Inferior parietal cortex (tissue), 1 donor: ENCODE measurements at regions not wholly inside any gene's neighbourhood (a gene's known extent, or its start where the extent isn't known, plus 50 kb on each side); places are given as distances from the start of the nearest gene placed in this dataset.

ENCODE experiments used
- DNase-seq: peaks from one replicate; pipeline ENCODE4 v3.0.0-alpha.2; 2016; ENCODE audit errors: extremely low spot score

- DNase-seq, result no peak
Observed at GRCh38 chr12:58190618-58191017, 249.3 kb downstream of the ATP23 start.

DNA sequence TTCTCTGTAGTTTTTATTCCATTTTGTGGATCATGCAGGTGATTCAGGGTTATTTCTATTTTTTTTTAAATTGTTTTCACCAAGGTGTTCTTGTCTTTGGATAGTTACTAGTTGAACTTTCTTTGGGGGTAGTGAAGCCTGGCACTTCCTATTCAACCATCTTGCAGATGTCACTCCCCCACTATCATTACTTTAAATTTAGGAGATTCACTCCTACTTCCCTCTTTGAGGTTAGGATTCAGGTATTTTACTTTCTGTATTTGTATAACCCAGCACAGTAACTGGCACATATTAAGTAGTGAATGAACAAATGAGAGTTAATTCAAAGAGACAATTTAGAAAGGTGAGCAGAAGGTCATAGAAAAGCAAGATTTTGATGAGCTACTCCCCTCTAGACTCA lies 255.6 kb downstream of the ATP23 start:
- DNase-seq, result no peak

GRCh38 chr12:58202933-58203718 lies 261.8 kb downstream of the ATP23 start:
- no peak for DNase-seq

DNA sequence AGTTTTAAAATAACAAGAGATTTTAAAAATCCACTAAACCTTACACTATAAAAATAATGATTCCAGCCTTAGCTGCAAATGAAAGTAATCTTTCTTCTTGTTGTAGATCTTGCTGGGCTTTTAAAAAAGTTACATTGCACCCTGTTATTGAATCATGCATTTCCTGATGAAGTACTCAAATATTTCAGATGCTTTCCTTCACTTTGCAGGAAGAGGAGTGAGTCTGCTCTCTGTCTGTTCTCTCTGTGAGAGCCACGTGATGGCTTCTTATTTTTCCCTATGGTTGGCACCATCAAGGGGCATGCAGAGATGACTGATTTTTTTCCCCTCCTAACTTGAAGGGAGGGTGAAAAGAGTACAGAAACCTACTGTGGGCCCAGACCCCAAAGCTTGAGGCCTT lies 262.7 kb downstream of the ATP23 start:
- no peak for DNase-seq

GRCh38 chr12:58206876-58207275 lies 265.5 kb downstream of the ATP23 start:
- no peak for DNase-seq

GRCh38 chr12:58211211-58211610 lies 269.8 kb downstream of the ATP23 start:
- no peak for DNase-seq

DNA sequence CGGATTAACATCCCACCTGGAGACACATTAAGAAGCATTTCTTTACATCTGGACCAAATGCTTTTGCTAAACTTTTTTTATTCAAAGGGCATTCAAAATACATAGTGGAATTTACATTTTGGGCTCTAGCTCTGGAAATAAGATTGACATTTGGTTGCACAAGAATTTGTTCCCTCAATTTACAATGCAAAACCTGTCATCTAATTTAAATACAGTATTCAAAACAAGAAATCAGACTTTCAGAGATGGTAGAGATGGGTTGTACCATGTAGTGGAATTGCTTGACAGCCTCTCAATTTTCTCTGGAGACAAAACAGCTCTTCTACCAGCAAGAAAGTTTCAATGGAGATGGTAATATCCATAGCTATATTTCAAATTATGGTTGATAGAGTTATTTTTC lies 275.8 kb downstream of the ATP23 start:
- no peak for DNase-seq

DNA sequence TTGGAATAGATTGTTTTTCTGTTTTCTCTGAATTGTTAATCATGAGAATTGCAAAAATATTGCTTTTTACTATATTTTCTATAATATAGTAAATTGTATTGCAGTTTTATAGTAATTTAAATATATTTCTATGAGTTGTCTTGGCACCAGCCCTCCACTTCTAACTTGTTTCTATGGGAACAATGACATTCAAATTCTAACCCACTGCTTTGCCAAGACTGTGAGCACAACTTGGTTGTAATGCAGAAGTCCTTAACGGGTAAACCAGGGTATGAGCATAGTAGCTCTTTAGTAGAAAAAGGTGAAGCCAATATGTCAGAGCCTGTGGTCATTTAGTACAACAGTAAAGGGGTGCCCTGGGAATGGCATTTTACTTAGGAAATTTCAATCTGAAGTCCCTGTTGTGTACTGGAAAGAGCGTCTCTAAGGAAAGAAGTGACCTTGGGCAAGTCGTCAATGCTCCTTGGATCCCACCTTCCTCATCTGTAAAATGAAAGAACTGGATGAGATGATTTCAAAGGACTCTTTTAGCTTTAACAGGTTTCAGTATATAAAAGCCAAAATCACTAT lies 283.3 kb downstream of the ATP23 start:
- DNase-seq, result no peak

DNA sequence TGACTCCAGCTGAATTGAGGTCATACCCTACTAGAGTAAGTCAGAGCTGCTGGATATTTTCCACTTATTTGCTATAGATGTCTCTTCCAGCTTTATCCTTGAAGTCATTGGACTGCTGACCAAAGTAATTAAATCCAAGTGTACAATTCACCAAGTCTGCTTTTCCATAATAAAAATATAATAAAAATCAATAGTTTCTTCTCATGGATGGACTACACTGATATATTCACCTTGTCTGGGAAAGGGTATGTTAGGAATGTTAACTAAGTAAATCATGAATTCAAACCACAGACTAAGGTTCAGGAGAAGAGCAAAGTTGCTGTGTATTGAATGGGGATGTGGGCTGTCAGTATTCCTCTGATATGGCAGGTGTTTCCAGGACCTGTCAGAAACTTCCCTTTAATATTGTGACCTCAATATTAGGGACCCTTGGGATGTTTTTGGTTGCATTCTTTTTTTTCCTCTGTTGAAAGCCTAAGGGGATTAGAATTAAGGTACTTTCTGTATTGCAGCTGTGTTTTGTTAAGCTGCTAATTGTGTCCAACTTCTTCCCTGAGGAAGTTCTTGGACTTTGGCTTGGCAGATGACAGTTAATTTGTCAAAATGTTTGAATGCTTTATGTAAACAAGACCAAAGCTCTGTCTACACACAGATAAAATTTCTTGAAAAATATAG lies 284.0 kb downstream of the ATP23 start:
- DNase-seq, result no peak

GRCh38 chr12:58233886-58234285 lies 292.5 kb downstream of the ATP23 start:
- no peak for DNase-seq

DNA sequence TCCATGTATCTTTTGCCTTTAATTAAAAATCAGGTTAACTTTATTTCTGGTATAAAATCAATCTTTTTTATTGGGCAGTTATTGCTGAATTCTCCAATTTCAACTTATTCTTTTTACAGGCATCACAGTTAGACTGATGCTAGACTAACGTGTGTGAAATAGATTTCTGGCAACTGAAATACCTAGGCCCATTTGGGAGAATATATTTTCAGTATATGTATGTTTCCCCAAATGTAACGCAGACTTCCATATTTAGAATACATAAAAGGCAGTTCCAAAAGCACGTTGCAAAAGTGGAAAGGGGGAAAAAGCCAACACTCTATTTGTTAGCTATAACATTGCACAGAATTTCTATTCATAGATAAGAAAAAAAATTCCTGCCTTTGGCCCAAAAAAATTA lies 297.0 kb downstream of the ATP23 start:
- DNase-seq, result no peak

- no peak for DNase-seq
Observed at GRCh38 chr12:58241099-58241498, 299.7 kb downstream of the ATP23 start.

GRCh38 chr12:58242796-58243630 lies 301.6 kb downstream of the ATP23 start:
- no peak for DNase-seq

GRCh38 chr12:58247633-58248032 lies 306.3 kb downstream of the ATP23 start:
- DNase-seq, result no peak

DNA sequence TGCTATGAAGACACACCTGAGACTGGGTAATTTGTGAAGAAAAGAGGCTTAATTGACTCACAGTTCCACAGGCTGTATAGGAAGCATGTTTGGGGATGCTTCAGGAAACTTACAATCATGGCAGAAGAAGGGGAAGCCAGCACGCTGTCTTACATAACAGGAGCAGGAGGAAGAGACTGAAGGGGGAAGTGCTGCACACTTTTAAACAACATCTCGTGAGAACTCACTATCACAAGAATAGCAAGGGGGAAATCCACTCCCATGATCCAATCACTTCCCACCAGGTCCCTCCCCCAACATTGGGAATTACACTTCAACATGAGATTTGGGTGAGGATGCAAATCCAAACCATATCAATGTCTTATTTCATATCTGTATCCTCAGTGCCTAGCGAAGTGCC lies 307.2 kb downstream of the ATP23 start:
- no peak for DNase-seq

GRCh38 chr12:58249610-58250009 lies 308.2 kb downstream of the ATP23 start:
- no peak for DNase-seq

DNA sequence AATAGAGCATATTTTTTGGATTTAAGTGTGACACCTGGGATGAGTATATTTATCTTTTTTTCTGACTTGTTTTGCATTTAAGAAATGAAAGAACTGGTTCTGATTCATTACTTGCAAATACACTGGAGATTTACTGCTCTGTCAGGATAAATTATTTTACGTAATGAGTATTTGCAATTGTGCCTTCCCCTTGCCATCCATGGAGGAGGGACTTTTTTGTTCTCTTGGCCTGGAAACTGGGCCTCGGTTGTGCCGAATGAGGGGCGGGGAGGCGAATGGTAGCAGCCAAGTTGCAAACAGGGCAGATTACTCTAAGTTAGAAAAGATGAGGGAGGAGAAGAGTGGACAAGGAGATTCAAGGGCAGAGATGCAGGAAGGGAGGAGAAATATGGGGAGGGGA lies 308.7 kb downstream of the ATP23 start:
- DNase-seq, result no peak

GRCh38 chr12:58252914-58253313 lies 311.5 kb downstream of the ATP23 start:
- DNase-seq, result no peak

- DNase-seq, result no peak
Observed at GRCh38 chr12:58253663-58254062, 312.3 kb downstream of the ATP23 start.

DNA sequence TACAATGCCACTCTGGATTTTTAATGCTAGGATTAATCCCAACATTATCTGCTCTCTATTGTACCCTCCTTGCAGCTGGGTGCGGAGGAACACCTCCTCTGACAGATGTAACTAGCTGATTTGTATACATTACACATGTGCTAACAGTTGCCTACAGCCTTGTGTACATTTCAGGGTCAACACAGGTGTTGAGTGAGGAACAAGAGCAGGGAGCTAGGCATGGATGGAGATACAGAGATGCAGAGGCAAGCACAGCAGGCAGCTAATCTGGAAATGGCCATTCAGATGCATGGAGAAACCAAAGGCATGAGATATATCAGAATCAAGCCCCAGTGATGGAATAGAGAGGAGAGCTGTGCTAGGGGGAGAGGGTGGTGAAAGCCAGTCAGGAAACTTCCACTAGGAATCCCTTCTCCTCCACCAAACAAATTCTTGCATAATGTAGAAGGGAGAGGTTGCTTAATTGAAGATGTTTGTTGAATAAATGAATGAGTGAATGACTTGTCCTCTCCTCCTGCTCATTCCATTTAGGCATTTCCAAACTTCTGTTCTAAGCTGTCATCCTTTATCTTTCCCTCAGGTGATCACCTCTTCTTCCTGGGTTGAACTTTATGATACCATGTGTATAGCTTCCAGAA lies 313.2 kb downstream of the ATP23 start:
- no peak for DNase-seq

DNA sequence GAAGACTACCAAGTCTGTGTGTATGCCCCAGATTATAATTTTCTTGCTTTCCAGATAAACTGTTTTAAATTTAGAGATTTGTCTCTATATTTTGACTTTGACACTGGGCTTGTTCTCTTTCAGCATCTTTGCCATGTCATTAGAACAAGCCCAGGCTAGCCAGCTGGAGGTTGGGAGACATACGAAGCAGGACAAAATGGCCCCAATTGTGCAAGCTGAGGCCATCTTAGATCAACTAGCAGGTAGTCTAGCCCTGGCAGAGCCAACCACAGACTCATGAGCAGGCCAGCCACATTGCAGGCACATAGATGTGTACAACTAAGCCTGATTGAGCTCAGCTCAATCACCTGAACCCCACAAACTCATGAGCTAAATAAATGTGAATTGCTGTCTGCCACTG lies 321.4 kb downstream of the ATP23 start:
- DNase-seq, result no peak

GRCh38 chr12:58263816-58264215 lies 322.4 kb downstream of the ATP23 start:
- no peak for DNase-seq
